SIG-M5 treated with dmso at 0.1 percent for 504 hours (cell line): ENCODE measurements at regions not wholly inside any gene's neighbourhood (a gene's known extent, or its start where the extent isn't known, plus 50 kb on each side); places are given as distances from the start of the nearest gene placed in this dataset.

Experiments used
- DNase-seq: peaks from one replicate; lab custom pipeline; 2025; ENCODE audit not compliant: unreplicated experiment; lab: John Stamatoyannopoulos, UW

DNA sequence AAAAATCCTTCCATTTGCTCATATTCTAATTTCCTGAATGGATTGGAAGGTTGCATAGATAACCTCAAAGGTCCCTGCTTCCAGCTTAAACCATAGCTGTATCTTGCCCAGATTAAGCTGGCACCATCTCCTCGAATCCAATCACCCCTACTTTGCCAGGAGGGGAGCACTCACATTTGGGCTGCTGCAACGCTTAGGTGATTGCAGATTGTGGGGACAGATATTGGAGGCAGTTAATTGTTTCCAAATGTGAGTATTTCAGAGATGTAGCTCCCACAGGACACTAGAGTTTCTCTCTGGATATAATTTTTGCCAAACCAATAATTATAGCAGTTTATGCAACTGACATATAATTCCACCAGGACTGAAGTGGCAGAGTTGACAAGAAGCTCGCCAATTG is 53.5 kb upstream of the ACSL1 start:
- no peak for DNase-seq

DNA sequence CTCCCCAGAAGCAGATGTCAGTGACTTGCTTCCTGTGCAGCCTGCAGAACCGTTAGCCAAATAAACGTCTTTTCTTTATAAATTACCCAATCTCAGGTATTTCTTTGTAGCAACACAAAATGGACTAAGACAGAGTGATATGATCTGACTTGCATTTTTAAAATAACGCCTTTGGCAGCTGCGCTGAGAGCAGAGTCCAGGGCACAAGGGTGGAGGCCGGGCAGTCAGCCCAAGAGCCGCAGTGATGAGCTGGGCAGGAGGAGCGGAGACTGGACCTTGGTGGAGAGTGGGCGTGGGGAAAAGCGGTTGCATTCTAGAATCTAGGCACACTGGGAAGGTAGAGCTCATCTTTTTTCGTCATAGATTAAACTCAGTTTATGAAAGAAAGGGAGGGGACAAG is 56.5 kb upstream of the ACSL1 start:
- no peak for DNase-seq

DNA sequence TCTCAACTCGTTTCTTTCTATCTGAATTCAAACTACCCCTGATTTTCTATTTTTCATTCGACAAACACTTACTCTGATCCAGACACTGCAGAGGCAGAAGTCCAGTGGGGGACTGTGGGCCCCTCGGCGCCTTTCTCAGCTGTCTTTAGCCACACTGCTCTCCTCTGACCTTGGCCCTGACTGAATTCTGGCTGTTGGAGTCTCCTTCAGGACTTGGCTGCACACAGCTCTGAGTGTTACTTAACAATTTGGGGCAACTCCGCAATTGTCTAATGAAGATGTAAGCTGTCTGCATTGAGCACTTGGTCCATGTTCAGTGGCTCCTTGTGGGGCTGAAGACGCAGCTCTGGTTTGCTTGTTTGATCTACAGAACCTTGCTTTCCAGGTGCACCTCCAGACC is 57.3 kb upstream of the ACSL1 start:
- no peak for DNase-seq

DNA sequence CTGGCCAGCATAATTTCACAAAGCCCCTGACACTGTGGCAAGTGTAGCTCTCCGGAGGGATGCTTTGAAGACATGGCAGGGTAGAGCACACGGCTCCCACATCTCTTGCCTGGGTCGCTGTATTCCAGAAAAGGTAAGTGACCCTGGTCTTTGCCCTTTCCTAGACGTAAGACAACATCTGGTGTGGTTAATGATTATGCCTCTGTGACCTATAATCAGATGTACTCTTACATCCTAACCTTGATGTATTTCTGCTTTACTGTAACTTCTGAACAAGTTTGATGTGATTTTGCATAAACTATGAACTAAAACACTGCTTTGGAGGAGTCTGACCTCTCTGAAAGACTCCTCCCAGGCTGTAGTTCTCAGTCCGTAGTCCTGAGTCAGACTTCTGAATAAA is 59.1 kb upstream of the ACSL1 start:
- no peak for DNase-seq

DNA sequence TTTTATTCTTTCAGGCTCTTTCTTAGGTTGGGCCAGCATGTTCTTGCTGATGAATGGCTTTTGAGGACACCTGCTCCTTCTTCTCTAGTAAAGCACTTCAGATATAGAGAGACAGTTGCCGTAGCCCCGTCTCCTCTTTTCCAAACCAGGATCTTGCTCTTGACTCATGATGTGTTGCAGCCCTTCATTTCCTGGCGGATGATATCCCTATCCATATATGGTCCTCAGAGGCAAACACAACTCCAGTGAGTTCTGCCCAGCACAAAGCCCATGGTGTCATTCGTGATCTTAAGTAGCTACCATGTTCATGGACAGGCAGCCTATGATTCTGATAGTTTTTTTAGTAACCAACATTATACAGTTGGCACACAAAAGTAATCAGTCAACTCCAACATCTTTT is 59.8 kb upstream of the ACSL1 start:
- no peak for DNase-seq

DNA sequence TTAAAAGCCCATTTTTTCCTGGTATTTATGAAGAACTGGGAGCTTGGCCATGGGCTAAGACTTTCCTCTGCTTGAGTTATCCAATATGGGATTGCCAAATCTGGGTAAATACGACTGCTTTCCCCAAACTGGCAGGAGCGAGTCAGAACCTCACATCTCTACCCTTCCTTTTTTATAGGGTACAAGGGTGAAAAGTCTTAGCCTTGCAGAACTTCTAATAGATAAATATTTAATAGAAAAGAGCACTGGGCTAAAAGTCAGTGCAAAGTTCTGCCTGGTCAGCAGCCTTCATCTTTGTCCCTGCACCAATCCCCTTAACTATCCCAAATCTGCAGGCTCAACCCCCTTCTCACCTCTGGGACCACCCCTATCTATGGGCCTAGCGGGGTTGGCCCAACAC is 61.6 kb upstream of the ACSL1 start:
- no peak for DNase-seq

DNA sequence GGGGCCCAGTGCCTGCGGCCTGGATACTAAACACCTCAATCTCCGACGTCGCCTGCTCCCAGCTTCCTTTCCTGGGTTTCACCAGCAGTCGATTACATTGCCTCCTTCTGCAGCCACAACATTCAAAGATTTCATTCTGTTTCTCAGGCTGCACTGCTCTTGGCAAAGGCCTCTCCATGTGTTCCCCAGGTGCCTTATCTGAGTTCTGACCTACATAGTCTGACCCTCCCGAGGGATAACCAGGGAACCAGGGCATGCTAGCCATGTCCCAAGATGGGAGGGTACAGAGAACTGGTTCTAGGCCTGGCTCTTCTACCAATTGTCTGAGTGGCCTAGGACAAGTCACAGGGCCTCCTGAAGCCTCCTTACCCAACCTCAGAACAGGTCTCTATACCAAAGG is 62.2 kb upstream of the ACSL1 start:
- no peak for DNase-seq

DNA sequence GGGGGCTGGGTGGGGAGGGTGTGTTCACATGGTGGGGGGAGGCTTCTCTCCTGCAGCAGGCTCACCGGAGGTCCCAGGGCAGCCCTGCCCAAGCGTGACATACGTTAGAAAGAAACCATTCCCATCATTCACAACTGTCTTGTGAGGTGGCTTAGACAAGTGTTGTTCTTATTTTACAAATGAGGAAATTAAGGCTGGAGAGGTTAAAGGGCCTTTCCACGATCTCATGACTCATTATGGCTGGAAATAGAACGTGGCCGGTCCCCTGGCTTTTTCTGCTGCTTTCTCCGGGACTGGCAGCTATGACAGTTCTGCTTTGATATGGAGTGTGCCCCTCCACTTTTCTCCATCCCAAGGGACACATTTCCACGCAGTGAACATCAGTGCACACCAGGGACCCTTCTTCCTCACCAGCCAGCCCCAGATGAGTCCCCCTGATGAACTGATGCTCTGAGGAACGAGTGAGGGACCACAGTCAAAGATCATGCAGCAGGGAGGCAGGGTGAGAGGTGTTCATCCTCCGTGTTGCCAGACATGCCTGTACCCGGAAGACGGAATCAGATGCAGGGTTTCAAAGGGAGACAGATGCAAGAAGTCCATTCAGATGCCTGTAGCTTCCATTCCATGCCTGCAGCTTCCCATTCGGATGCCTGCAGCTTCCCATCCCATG is 64.0 kb upstream of the ACSL1 start:
- DNase-seq, result peak; percentile 83

DNA sequence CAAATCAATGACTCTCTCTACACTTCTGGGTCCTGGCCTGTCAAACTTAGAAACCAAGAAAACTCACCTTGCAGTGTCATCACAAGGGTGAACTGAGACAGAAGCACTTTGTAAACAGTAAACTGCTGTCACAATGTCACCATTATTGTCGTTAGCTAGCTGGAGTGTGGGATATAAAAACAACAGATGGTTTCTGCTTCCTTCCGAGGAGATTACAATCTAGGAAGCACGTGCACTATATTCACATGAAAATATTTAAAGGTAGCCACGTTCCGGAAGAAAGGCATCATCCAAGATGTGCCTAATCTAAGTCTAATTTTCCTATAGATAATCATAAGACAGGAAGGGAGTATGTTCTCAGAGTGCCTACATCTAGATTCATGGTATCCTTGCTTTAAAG is 64.7 kb upstream of the ACSL1 start:
- no peak for DNase-seq

DNA sequence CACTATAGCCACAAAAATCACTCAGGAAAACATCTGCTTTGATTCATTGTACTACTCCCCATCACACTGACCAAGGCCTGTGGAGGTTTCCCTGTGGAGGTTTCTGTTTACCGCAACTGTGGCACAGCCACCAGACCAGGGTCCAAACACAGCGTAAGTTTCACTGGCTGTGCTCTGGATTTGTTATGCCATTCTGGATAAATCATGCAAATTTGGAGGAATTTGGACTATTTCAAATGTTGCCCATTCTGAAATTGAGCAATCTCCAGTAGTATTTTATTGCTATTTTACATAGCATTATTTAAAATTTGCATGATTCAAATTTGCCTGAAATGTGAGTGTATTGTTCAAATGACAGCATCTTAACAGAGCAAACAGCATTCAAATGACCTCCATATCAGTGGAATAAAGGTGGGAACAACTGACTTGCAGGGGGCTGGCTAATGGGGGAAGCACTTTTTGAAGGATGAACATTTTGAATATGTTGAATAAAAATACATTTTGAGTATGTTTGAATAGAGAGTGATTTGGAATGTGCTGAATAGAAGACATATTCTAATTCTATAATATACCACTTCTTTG is 66.1 kb upstream of the ACSL1 start:
- no peak for DNase-seq

DNA sequence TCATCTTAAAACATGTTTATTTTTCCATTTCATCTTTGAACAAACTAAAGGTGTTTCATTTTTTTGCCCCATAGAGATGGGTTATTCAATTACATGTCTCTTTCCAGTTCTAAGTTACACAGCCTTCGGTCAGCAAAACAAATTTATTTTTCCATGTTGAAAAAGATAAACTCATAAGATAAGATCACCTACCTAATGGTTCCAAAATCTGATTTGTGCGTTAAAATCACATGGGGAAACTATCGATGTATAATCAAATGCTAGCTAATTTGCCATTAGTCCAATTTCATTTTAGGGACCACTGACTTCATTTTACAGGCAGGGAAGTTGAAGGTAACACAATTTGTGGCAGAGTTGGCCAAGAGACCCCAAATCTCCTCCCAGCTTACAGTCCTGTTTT is 67.2 kb upstream of the ACSL1 start:
- DNase-seq, result no peak

DNA sequence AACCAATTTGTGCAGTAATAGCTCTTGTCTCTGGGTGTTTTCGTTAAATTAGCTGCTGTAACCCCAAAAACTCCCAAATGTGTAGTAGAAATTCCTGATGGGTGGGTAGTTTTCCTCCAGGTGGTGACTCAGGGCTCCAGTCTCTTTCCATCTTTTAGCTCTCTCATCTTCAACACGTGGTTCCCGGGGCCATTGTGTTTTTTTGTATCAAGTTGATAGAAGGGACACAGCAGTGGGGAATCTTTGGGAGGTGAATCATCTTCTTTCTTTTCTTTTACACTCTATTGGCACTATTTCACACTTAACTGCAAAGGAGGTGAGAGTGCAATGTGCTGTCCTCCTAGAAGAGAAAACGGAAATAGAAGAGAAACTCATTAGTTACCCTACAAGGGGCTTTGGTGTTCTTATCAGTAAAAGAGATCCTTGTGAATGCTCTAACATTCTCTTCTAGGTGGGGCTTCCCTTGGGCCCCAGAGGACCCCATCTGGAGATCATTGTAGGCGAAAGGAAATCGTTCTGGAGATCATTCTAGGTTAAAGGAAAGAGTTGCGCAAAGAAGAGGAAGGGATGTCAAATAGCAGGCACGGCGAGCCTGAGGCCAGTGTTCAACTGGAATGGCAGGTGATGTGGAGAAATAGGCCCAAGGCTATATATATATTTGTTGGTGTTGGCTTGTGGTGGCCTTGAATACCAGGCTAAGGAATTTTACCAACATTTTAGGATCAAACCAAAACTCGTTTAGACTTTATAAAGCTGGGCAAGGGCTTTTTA is 68.2 kb upstream of the ACSL1 start:
- no peak for DNase-seq

DNA sequence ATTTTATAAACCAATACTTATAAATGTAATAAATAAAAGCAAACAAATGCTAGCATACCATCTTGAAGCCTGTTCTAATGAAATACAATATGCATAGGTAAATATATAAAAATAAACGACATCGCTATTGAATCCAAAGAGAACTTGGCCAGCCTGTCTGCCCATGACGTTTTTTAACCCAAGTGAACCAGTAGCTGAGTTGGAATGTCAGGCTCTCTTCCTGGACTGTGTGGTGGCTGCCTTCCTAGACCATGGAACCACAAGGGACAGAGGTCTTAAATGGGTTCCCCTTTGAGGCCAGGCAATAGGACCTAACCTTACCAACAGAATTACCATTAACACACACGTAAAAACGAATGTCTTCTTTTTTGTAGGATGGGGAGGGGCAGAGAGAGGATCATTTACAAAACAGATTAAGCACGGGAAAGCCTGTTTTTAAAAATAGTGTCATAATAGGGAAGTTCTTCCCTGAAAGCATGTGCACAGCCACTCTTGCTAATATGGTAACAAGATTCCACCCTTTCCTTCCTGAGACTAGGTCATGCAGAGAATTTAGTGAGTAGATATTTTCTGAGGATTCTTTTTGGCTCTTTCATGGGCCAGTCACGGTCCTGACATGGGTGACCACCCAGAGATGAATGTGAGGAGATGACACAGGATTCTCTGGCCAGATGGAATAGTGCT is 69.4 kb upstream of the ACSL1 start:
- DNase-seq, result peak; percentile 33

DNA sequence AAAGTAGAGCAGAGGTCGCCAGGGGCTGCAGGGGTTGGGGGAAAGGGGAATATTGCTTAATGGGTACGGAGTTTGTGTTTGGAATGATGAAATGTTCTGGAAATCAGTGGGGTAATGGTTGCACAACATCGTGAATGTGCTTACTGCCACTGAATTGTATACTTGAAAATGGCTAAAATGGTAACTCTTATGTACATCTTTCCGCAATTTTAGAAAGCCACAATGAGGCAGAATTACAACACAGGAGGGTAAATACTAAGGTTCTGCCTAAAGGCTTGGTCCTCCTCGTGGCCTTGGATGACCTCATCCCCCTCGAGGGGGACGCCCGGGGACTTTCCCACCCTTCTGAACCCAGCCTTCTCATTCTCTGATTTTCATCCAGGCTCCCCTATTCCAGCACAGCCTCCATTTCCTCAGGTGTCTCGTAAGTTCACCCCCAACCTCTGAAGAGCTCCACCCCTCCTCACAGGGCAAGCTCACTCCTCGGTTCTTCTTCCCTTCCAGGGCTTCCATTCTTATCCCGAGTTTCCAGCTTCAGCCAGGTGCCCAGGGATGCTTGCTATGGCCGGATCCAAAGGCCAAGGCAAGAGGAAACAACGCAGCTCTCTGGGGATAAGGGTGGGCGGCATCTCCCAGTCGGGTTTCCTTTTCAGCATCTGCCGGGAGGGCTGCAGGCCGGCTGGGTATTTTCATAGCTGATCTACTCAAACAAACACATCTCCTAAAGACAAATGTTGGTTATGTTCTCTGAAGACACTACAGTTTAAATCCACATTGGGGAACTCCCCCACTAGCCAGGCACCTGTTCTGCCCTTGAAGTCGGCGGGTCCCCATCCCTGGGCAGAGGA is 71.3 kb upstream of the ACSL1 start:
- peak; percentile 91 for DNase-seq

DNA sequence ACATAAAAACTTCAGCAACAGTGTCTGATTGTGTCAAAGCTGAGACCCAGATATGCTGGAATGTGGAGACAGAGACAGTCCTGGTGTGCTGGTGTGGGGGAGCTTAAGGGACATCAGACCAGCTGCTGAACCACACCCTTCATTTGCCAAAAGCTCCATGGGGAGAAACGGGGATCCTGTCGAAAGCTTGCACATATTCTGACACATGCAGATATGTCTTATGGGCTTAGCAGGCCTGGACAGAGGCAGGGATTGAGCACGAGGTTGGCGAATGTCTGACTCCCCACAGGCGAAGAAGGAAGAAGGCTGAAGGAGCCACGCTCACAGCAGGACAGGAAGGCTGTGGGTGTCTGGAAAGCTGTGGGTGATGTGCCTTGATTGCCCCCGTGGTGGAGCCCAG is 72.1 kb upstream of the ACSL1 start:
- DNase-seq, result no peak

DNA sequence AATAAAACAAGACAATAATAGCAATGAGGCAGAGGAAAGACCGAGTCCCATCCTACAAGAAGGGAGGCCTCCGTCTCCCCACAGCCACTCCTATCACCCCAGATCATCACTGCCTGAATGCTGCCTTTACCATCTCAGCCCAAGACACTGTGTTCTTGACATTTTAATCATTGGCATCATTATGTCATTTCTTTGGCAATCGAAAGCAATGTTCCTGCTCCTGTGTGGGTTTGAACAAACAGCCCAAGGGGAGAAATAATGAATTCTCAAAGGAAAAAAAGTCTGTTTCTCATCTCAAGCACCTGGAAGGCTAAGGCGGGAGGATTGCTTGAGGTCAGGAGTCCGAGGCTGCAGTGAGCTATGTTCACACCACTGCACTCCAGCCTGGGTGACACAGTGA is 73.0 kb upstream of the ACSL1 start:
- DNase-seq, result no peak

DNA sequence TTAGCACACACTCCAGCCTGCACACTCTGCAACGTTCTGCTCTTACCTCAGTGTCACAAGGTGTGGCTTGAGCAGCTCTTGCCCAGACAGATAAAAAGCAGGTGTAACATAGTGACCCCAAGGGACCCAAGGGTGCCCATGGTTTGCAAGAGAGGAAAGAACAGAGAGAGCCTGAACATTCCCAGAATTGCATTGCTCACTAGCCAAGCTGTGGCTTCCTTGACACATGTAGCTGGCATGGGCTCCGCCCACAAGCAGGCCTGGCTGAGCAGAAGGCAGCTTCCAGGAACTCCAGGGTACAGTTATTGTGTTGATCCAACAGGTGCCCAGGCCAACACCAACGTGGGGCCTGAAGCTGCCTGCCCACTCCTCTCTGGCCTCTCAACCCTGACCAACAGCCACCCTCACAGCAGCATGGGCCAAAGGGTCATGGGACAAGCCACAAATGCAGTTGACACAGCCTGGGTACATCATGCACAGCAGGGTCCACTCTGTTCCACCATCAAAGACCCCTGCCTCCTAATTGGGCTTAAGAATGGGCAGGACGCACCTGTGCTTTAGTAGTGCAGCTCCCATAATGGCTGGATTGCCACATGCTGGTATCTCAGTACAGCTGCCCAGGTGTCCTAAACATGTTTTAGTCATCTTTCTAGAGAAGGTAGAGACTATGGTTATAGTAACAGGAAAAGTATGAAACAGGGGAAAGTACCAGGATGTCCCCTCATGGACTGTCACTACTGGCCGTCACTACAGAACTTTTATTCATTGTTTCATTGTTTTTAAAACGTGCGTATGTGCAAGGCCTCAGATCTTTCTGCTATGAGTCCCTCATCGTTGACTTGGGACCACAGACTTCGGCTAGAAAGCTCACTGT is 73.7 kb upstream of the ACSL1 start:
- DNase-seq, result no peak

DNA sequence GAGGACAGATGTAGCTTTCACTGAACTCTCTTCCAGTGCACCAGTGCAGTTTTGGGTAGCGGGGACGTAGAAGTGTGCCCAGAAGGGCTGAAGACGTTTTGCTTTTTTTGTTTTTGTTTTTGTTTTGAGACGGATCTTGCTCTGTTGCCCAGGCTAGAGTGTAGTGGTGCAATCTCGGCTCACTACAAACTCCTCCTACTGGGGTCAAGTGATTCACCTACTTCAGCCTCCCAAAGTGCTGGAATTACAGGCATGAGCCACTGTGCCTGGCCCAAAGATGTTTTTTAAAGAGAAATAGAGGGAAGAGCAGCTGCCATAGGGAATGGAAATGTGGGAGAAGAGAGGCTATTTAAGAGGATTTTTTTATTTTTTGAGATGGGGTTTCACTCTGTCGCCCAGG is 74.4 kb upstream of the ACSL1 start:
- DNase-seq, result no peak

DNA sequence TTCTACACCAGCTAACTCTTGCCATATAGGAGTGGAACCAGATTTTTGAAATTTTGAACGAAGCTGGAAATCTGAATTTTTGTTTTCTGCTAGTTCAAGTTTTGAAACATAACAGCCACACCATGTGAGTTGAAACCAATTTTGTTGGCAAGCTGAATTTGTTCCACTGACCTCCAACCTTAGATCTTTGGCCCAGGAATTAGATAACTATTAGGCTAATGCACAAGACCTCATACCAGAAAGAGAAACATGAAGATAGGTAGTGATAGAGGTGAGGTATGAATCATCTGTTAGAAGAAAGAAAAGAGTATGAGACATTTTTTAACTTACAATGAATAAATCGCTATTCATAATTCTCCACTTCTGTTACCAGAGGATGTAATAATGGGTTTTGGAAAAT is 76.8 kb upstream of the ACSL1 start:
- no peak for DNase-seq

DNA sequence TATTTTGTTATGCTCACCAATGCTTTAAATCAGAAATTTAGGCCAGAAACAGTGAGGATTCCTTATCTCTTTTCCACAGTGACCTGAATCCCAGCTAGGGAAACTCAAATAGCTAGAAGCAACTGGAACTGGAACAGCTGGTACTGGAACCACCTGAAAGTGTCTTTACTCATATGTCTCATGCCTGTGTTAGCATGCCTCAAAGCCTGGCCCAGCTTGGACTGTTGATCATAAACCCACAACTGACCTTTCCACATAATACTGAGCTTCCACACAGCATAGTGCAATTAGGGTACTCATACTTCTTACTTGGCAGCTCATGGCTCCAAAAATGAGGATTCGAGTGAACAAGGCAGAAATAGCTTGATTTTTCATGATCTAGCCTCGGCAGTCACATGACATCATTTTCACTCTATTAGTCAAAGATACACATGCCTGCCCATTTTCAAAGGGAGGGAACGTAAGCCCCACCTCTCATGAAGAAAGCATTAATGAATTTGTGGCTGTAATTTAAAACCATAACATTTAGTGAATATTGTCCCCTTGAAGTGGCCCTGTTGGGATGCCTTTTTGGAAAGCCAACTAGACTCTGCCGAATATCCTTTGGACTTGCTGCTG is 80.8 kb upstream of the ACSL1 start:
- DNase-seq, result no peak
